ENCODE measurements at regions not wholly inside any gene's neighbourhood (a gene's known extent, or its start where the extent isn't known, plus 50 kb on each side); places are given as distances from the start of the nearest gene placed in this dataset.

GRCh38 chr6:122890250-122890649 is 101.2 kb downstream of the SMPDL3A start:
- H3K9me3 Mint-ChIP-seq (ENCODE audit: insufficient read depth): no peaks in the 10 kb centered on the region
- Histone ChIP-seq H2AFZ (ENCODE audit: insufficient read depth, low read depth, low read length, poor library complexity, severe bottlenecking) (no peak overlapping the region), H3K9me3 (ENCODE audit: control extremely low read depth in 1 of 3, control insufficient read depth in 2 of 3, insufficient read depth in 1 of 3, low read length in 2 of 3) (no peaks in the 10 kb centered on the region), H3K4me3 (ENCODE audit: control extremely low read depth in 1 of 5, extremely low read depth in 1 of 5, insufficient read depth in 1 of 5, low read depth in 2 of 5, low read length in 4 of 5) (no peak overlapping the region), H3K27me3 (replicated peaks in 1 of 4; ENCODE audit: control extremely low read depth in 1 of 4, control insufficient read depth in 3 of 4, insufficient read depth in 4 of 4, low read length in 3 of 4) (no peaks in the 10 kb centered on the region), H3K79me2 (ENCODE audit: control insufficient read depth, insufficient read depth, low read length) (no peaks in the 10 kb centered on the region), H3K4me1 (ENCODE audit: control insufficient read depth in 2 of 2, insufficient read depth in 2 of 2, low read length in 2 of 2) (no peaks in the 10 kb centered on the region), H3K9ac (ENCODE audit: low read length) (no peak overlapping the region), H3K36me3 (replicated peaks in 1 of 2; ENCODE audit: control extremely low read depth in 1 of 2, control insufficient read depth in 1 of 2, extremely low read depth in 1 of 2, insufficient read depth in 2 of 2, low read length in 1 of 2) (no peaks in the 10 kb centered on the region), H3K4me2 (replicated peaks; ENCODE audit: low read depth, low read length, poor library complexity, severe bottlenecking) (no peak overlapping the region), H4K20me1 (ENCODE audit: control insufficient read depth, insufficient read depth, low read length, poor library complexity, severe bottlenecking) (no peaks in the 10 kb centered on the region), H3K27ac (ENCODE audit: low read length in 2 of 2) (no peak overlapping the region)
- no peak for TF ChIP-seq EZH2 (IDR thresholded peaks at IDR 0.05; ENCODE audit: borderline replicate concordance, insufficient read depth, low read depth, low read length, poor library complexity, severe bottlenecking)
- TF ChIP-seq CTCF (IDR thresholded peaks at IDR 0.05): no peak
- no peaks in the 10 kb centered on the region for H3K27me3 Mint-ChIP-seq
- H3K4me3 Mint-ChIP-seq: no peak overlapping the region
- DNase-seq (no peak), ATAC-seq (ENCODE audit: low read depth) (no peak)
- no peak overlapping the region for H3K27ac Mint-ChIP-seq
- CTCF ChIA-PET: no interaction called here
- intact Hi-C loops (cut with micrococcal nuclease): no loop called here
- WGBS (ENCODE audit: insufficient coverage): no CpG with 5 or more reads among the region's 4 CpGs
- POLR2A ChIA-PET: no interaction called here
- H3K4me1 Mint-ChIP-seq: no peaks in the 10 kb centered on the region

- Histone ChIP-seq H3K27ac (ENCODE audit: low read length in 2 of 2) (no peak overlapping the region), H3K9me3 (ENCODE audit: control extremely low read depth in 1 of 3, control insufficient read depth in 2 of 3, insufficient read depth in 1 of 3, low read length in 2 of 3) (no peaks in the 10 kb centered on the region), H3K4me1 (ENCODE audit: control insufficient read depth in 2 of 2, insufficient read depth in 2 of 2, low read length in 2 of 2) (no peaks in the 10 kb centered on the region), H4K20me1 (ENCODE audit: control insufficient read depth, insufficient read depth, low read length, poor library complexity, severe bottlenecking) (no peaks in the 10 kb centered on the region), H3K4me3 (ENCODE audit: control extremely low read depth in 1 of 5, extremely low read depth in 1 of 5, insufficient read depth in 1 of 5, low read depth in 2 of 5, low read length in 4 of 5) (no peak overlapping the region), H3K36me3 (replicated peaks in 1 of 2; ENCODE audit: control extremely low read depth in 1 of 2, control insufficient read depth in 1 of 2, extremely low read depth in 1 of 2, insufficient read depth in 2 of 2, low read length in 1 of 2) (no peaks in the 10 kb centered on the region), H3K4me2 (replicated peaks; ENCODE audit: low read depth, low read length, poor library complexity, severe bottlenecking) (no peak overlapping the region), H3K79me2 (ENCODE audit: control insufficient read depth, insufficient read depth, low read length) (no peaks in the 10 kb centered on the region), H2AFZ (ENCODE audit: insufficient read depth, low read depth, low read length, poor library complexity, severe bottlenecking) (no peak overlapping the region), H3K27me3 (replicated peaks in 1 of 4; ENCODE audit: control extremely low read depth in 1 of 4, control insufficient read depth in 3 of 4, insufficient read depth in 4 of 4, low read length in 3 of 4) (no peaks in the 10 kb centered on the region), H3K9ac (ENCODE audit: low read length) (no peak overlapping the region)
- no peak for ATAC-seq (ENCODE audit: low read depth)
- CTCF ChIA-PET: no interaction called here
- no peak overlapping the region for H3K27ac Mint-ChIP-seq
- POLR2A ChIA-PET: no interaction called here
- H3K4me1 Mint-ChIP-seq: no peaks in the 10 kb centered on the region
- no peak for TF ChIP-seq CTCF (IDR thresholded peaks at IDR 0.05)
- no peak for TF ChIP-seq EZH2 (IDR thresholded peaks at IDR 0.05; ENCODE audit: borderline replicate concordance, insufficient read depth, low read depth, low read length, poor library complexity, severe bottlenecking)
- no peaks in the 10 kb centered on the region for H3K9me3 Mint-ChIP-seq (ENCODE audit: insufficient read depth)
- H3K4me3 Mint-ChIP-seq: no peak overlapping the region
- H3K27me3 Mint-ChIP-seq: no peaks in the 10 kb centered on the region
- no peak for DNase-seq
- intact Hi-C loops (cut with micrococcal nuclease): no loop called here
These were observed 101.2 kb upstream of the CLVS2 start for GRCh38 chr6:122894791-122895190.
